ENCODE measurements at regions not wholly inside any gene's neighbourhood (a gene's known extent, or its start where the extent isn't known, plus 50 kb on each side); places are given as distances from the start of the nearest gene placed in this dataset.

DNA sequence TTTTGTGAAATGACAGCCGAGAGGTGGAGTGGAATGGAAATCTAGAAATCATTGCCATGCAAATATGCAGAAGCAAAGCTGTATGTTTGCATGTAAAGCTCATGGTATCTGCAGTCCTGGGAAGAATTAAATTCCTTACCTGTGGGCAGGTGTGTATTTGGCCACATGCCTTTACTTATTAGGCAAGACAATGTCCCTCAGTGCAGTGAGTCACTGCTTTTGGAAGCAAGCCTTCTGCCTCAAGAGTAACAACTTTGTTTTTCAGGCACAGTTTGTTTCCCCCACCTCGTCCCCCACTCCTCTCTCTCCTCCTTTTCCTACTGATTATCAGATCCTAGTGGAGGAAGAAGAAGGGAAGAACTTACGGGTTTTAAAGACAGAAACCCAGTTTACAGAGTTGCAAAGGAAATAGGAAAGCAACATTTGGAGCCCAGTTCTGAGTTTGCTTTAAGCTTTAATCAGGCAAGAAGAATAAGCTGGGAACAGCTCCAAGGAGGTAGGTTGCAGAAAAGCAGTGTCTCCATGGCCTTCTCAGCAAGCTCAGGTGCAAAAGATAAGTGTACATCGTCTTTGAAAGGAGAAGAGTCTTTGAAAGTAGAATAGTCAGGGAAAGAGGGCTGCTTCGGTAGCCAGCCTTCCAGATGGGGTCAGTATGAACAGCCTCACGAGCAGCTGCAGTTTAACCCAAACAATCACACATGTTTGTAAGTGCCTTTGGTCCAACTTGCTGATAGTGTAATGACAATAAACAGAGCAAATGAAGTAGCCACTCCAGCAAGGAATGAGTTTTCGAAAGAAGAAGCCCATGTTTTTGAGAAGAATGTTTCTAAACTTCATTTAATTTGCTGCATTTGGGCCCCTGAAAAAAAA, 190.1 kb downstream of the KLF5 start:
- DNase-seq (ENCODE audit: low spot score): no peak

DNA sequence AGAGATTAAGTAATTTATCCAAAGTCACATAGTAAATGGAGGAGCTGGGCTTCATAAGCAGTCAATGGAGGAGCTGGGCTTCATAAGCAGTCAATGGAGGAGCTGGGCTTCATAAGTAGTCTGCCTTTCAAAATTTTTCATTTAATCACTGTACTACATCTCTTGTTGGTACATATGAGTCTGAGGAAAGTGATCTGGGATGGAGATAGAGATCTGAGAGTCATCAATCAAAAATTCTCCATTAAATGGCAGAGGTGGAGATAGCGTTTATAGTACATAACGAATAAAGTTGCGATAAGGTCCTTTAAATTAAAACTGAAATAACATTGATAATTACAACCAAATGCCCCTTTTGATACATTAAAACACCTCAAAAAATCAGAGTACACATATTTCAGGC, 189.3 kb downstream of the KLF5 start:
- no peak for DNase-seq (ENCODE audit: low spot score)

DNA sequence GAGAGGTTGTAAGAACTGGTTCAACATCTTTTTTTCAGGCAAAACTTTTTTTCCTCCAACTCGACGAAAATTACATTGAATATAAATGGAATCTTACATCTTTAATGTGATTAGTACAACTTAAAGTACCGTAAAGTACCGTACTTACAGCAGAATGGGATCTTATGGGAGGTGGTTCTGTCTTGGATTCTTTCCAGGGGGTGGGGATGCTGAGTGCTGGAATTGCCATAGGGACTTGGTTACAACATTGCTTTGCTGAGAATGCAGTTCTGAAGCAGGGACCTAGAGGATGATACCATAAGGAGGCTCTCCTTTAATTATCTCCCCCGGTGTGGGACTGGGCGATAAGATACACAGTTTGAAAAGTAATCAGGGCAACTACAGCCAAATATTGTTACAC, 186.4 kb downstream of the KLF5 start:
- DNase-seq (ENCODE audit: low spot score): no peak

DNA sequence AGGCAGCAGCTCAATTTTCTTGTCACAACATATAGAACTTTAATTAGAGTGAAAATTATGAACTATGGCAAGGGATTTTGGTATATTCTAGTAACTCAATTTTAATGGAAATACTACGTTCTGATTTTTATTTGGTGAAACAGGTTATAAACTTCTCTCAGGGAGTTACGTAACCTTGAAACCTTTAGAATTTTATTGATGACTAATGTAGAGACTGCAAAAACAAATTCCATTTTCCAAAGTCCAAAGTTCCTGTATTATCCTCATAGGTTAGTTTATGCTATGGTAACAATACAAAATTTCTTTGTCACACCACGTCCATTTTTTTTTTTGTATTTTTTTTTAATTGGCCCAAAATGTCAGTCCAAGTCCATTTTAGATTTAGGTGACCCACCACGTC, 185.7 kb downstream of the KLF5 start:
- DNase-seq (ENCODE audit: low spot score): no peak

DNA sequence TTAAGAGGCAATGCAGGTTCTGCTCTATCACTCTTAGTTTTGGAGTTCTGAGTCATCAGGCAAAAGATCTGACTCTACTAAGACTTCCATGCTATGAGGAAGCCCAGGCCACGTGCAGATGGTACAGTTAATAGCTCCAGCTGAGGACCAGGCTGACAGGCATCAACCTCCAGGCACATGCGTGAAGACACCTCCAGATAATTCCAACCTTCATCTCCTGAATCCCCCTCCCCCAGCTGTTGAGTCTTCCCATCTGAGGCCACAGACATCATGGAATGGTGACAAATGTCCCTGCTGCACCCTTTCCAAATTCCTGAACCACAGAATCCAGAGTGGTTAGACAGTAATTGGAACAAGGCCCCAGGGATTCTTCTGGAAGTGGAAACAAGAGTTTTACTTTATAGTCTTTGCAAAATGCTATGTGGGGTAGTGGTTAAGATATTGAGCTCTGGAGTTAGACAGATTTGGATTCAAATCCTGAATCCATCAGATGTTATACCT, 183.8 kb downstream of the KLF5 start:
- DNase-seq (ENCODE audit: low spot score): no peak

DNA sequence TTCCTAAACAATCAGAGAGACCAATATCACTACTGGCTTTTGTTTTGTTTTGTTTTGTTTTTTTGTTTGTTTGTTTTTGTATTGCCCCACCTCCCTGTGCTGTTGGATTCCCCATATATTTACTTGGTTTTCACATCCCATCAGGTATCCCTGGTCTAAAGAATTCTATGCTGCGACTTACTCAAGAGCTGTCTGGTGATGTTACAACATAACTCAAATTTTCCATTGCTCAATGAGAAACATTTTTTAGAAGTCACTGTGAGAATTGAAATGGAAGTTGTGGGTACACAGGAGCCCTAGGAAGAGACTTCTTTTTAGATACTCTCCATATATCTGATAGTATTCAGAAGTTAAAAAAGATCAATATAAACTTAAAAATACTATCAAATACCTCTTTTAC, 181.4 kb downstream of the KLF5 start:
- DNase-seq (ENCODE audit: low spot score): no peak

DNA sequence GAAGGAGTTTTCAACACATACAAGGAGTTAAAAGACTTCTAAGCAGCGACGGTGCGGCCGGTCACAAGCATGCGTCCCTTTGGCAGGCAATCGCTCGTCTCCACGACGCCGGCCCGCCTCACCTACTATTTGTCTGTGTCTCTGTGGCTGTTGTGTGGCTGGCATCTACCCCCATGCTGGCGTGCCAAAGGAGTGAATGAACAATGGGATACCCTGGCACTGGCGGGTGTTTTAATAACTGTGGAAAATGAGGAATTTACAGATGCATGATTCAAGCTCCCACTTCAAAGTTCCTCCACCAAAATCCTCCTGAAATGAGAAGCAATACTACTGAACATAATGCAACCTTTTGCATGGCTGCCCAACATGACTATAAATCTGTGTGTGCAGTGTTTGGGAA, 176.6 kb downstream of the KLF5 start:
- DNase-seq (ENCODE audit: low spot score): peak; percentile 58

DNA sequence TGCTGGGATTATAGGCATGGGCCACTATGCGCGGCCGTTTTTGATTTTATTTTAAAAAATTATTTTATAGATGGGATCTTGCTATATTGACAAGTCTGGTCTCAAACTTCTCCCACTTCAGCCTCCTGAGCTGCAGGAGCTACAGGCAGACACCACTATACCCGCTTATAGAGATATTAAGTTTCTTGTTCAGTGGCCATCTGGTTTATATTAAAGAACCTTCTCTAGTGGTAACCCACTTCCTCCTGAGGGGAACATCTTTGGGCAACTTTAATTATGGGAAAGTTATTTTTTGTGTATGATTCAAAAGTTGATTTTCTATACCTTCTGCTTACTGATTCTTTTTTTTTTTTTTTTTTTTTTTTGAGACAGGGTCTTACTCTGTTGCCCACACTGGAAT, 172.7 kb downstream of the KLF5 start:
- DNase-seq (ENCODE audit: low spot score): no peak

DNA sequence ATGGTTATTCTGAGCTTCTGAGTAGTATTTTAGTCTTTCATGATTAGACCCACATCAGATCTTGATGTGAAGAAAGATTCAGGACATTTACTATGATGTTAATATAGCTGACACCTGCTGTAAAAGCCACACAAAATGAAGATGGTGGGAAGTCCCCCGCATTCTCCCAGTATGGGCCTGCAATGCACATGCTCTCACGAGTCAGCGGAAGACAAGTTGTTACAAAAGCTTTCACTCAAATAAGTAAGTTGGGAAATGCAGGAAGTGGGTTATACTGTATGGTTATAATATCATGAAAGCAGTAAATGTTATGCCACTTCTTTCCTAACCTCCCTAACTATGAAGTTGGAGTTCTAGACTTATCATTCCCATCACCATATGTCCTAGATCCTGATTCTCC, 171.9 kb downstream of the KLF5 start:
- DNase-seq (ENCODE audit: low spot score): no peak

DNA sequence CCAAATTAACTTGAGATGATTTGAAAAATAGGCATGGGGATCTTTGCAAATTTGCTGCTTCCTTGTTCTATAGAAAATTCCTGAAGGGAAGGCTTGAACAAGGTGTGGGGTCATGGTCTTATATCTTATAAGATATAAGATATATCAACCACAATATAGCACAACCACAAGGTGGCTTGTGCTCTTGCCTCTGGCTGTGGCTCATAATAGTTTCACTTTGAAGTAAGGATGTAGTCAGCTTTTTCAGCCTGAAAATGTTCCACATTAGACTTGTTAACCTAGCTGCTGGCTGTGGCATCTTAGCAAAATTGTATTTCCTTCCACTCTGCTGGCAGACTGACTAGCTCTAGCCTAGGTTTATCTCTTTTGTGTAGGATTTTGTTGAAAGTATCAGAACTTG, 169.7 kb downstream of the KLF5 start:
- no peak for DNase-seq (ENCODE audit: low spot score)

DNA sequence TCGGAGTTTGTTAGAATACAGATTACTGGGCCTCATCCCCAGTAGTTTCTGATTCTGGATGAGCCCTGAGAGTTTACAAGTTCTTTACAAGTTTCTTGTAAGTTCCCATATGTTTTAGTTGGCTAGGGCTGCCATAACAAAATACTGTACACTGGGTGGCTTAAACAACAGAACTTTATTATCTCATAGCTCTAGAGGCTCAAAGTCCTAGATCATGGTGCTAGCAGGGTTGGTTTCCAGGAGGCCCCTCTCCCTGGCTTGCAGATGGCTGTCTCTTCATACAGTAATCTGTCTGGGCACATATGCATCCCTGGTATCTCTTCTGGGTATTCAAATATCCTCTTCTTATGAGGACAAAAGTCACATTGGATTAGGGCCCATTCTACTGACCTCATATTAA, 167.2 kb downstream of the KLF5 start:
- no peak for DNase-seq (ENCODE audit: low spot score)

DNA sequence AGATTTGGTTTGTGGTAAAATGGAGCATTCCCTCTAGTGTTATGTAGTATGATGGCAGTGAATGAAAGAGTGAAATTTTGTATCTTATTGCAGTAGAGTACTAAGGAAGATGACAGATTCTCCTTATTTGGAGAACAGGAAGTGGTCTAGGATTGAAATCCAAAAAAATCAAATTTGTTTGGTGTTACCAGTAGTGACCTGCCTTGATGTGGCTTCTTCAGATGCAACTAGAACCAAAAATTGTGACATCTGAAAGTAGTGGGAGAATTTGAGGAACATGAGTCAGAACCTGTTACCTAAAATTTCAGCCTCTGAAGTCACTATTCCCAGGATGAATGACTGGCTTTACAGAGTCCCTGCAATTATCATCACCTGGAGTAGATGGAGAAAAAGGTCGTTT, 165.9 kb downstream of the KLF5 start:
- DNase-seq (ENCODE audit: low spot score): no peak

DNA sequence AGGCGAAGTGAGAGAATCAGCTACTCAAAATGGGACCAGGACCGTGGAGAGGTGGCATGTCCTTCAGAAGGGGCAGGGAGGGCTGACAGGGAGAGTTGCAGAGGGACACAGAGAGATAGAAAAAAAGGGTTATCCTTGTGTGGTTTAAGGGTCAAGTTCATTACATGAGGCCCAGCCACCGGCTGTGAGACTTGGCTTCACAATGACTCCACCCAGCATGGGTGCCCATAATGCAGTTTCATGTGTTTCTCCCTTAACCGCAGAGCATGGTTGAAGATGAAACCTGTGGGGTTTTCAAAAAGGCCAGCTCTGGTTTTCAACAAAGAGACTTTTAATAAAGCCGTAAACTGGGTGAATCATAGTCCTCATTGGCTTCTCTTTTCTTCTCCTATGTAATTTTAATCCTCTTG, 164.6 kb downstream of the KLF5 start:
- DNase-seq (ENCODE audit: low spot score): peak; percentile 42

DNA sequence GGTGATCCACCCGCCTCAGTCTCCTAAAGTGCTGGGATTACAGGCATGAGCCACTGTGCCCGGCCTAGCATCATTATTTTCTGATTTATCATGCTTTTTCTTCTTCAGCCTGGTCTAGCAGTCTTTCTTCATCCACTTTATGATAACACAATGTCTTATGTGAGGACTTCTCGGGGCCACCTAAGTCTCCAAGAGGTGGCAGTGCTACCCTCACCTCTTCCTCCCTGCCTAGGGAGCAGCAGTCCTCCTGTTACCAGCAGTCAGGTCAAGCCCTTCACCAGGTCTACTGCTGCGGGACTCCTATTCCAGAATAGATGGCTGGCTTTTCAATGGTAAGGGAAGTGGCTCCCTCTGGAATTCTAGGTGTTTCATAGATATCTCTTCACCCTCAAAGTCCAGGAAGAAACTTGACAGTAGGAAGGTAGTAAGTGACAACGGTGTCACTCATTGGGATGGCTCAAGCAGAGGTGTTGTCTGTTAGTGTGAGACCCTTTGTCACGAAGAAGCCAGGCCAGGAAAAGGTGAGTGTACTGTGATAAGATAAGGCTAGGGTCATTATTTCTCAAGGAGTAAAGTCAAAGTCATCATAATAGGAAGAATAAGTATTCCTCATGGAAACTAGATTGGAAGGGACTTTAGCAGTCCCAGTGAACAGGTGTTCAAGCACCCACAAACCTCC, 164.0 kb downstream of the KLF5 start:
- no peak for DNase-seq (ENCODE audit: low spot score)

DNA sequence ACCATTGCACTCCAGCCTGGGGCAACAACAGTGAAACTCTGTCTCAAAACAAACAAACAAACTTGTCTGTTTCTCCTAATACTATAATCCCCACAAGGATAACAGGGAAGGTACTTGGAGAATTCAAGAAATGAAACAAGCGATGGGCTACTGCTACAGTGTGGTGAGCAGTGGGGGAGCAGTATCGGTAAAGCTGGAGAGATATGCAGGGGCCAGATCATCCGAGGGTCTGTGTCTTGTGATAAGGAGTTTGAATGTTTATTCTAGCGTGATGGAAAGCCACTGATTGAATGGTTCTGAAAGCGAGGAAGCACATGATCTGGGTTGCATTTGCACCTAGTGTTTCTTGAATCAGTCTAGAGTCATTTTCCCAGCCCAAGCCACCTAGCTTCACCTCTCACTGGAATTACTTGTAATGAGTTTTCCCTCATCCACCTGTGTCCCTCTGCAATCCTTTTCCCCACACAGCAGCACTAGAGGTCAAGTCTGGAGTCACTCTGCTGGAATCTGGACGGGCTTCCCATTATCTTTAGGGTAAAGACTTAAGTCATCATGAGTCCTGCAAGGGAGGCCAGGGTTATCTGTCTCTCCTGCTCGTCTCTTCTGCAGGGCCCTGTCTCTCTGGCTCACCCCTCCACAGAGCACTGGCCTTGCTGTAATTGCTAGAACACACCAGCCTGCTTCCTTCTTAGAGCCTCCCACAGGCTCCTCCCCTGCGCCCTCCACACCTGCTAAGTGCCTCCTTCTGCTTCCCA, 162.3 kb downstream of the KLF5 start:
- DNase-seq (ENCODE audit: low spot score): no peak

DNA sequence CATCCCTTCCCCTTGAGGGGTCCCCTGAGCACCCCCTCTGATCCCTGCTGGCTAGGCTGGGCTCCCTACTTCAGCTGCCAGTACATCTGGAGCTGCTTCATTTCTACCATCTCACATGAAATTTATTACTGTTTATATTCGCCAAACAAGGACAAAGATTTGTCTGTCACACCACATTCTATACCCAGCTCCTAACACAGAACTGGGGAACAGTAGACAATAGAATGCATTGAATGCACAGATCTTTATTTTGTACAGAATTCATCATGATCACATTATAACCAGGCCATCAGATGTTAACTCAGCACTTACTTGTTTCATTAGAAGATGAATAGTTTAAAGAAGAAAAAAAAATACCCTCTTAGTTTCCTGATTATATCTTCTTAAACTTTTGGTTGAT, 159.4 kb downstream of the KLF5 start:
- DNase-seq (ENCODE audit: low spot score): peak; percentile 63

DNA sequence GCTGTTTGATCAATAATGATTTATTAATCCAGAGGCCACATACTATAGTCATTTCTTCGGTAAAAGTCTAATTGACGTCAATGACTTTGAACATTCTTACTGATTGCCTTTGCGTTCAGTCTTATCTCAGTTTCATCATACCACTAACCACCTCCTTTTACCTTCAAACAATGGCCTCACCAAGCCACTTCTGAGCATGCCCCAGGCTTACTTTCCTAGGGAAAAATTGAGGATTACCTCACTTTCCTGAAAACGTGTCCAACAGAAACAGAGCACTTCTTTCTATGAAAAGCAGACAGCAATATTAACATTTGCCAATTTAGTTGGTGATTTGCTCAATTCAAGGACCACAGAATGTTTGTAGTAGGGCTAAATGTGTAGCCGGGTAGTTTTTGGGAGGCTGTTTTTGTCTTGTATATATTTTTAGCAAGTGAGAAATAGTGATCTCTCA, 157.6 kb downstream of the KLF5 start:
- no peak for DNase-seq (ENCODE audit: low spot score)

DNA sequence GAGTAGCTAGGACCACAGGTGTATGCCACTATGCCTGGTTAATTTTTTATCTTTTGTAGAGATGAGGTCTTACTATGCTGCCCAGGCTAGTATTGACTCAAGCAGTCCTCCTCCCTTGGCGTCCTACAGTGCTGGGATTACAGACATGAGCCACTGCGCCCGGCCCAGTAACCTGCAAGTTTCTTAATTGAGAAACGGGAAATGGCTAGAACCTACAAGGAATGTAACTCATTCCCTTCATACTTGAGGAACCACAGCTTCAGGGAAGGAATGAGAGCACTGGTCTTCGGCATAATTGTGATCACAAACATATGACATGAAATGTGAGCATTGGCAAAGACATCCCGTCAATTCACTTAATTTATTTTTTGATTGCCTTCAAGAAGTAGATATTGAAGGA, 157.0 kb downstream of the KLF5 start:
- DNase-seq (ENCODE audit: low spot score): no peak

DNA sequence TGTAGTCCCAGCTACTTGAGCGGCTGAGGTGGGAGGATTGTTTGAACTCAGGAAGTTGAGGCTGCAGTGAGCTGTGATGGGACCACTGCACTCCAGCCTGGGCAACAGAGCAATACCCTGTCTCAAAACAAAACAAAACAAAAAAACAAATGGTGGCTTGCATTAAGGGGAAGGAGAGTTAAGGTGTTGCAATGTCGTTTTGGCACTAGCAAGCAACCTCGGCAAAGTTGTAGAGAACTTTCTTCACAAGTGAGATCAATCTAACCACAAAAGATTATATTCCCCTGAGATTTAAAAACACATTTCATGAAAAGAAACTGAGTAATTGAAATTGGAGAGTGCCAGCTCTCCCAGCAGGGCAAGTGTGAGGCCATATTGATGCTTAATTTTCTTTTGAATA, 153.7 kb downstream of the KLF5 start:
- DNase-seq (ENCODE audit: low spot score): no peak

DNA sequence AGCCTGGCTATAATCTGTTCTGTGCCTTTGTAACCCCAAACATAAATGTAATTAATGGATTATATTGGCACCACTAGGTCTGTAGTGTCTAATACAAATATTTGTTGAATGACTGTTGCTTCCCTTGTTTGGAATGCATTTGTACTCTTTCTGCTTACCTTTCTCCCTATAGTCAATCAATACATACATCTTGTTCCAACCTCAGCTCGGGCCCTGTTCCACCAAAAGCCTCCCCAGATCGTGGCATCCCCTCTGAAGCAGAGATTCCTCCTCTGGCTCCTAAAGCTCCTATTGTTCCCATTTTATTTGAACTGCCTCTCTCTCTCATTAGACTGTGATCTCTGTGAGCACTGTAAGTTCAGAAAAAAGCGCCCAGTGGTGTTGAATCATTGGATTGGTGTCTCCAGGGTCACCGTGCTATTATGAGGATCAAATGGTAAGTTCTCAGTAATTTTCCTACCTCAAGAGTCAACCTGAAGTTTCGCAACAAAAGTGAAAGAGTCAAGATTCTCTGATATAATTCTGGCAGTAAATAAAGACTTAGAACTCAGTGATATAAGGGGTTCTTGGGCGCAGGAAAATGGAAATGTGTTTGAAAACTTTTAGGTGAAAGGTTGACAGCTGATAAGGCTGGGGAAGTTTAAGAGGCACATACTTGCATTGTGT, 151.5 kb downstream of the KLF5 start:
- DNase-seq (ENCODE audit: low spot score): no peak

DNA sequence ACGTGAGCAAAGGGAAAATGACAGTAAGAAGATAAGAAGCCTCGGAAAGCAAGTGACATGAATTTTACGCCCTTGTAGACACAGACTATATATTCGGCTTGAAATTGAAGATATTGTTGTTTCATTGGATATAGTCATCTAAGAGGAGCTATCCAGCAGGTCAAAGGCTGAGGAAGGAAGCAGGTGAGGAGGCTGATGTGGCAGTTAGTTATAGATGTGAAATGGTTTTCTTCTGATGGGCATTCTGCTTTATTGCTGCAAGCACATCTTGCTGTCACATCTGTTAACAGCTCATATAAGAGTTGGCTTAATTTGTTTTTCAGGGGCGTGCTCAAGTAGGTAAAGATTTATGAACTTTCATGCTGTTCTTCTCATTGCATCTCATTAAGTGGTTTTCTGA, 146.1 kb downstream of the KLF5 start:
- DNase-seq (ENCODE audit: low spot score): no peak

DNA sequence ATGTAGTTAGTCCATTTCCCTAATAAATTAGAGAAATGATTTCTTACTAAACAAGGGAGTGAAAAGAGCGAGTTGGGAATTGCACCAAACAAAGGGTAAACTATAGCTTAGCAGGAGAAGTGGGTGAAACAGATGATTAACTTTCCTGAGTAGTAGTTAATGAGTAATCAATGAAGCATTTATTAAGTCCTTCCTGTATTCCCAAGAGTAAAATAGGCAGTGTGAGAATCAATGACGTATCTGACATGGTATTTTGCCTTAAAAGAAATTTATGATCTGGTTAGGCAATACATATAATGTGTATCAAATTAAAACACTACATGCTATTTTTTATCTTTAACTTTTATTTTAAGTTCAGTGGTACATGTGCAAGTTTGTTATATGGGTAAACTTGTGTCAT, 142.8 kb downstream of the KLF5 start:
- no peak for DNase-seq (ENCODE audit: low spot score)

All from COLO829 (cell line).